ENCODE measurements at regions not wholly inside any gene's neighbourhood (a gene's known extent, or its start where the extent isn't known, plus 50 kb on each side); places are given as distances from the start of the nearest gene placed in this dataset.

DNA sequence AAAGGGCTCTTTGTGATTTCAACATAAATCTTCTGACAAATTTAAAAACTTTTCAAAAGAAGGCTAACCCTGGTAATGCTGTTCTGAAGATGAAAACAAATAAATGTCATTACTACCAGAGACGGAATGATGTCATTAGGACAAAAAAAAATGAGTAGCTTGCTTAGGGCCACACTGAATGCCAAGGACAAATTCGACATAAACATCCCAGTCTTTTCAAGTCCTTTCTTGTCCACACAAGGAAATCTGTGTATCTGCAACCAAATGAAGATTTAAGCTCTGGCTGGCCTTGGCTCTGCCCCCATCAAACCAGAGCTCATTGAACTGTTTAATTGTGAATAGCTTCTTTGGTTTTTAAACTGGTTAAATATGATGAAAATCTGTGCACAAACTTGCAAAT is 592.7 kb downstream of the TLE1 start:
- no peak for TF ChIP-seq EZH2phosphoT487 (IDR thresholded peaks at IDR 0.05; ENCODE audit: low read depth, severe bottlenecking, unreplicated experiment)
- TF ChIP-seq, protein P1, sequence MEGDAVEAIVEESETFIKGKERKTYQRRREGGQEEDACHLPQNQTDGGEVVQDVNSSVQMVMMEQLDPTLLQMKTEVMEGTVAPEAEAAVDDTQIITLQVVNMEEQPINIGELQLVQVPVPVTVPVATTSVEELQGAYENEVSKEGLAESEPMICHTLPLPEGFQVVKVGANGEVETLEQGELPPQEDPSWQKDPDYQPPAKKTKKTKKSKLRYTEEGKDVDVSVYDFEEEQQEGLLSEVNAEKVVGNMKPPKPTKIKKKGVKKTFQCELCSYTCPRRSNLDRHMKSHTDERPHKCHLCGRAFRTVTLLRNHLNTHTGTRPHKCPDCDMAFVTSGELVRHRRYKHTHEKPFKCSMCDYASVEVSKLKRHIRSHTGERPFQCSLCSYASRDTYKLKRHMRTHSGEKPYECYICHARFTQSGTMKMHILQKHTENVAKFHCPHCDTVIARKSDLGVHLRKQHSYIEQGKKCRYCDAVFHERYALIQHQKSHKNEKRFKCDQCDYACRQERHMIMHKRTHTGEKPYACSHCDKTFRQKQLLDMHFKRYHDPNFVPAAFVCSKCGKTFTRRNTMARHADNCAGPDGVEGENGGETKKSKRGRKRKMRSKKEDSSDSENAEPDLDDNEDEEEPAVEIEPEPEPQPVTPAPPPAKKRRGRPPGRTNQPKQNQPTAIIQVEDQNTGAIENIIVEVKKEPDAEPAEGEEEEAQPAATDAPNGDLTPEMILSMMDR (IDR thresholded peaks at IDR 0.05; ENCODE audit: poor library complexity), result no peak

All from hepatocyte (in vitro differentiated cells).